ENCODE measurements at regions not wholly inside any gene's neighbourhood (a gene's known extent, or its start where the extent isn't known, plus 50 kb on each side); places are given as distances from the start of the nearest gene placed in this dataset.
A peak's percentile ranks its signal among the peaks of the same experiment; 100 is the strongest.

DNA sequence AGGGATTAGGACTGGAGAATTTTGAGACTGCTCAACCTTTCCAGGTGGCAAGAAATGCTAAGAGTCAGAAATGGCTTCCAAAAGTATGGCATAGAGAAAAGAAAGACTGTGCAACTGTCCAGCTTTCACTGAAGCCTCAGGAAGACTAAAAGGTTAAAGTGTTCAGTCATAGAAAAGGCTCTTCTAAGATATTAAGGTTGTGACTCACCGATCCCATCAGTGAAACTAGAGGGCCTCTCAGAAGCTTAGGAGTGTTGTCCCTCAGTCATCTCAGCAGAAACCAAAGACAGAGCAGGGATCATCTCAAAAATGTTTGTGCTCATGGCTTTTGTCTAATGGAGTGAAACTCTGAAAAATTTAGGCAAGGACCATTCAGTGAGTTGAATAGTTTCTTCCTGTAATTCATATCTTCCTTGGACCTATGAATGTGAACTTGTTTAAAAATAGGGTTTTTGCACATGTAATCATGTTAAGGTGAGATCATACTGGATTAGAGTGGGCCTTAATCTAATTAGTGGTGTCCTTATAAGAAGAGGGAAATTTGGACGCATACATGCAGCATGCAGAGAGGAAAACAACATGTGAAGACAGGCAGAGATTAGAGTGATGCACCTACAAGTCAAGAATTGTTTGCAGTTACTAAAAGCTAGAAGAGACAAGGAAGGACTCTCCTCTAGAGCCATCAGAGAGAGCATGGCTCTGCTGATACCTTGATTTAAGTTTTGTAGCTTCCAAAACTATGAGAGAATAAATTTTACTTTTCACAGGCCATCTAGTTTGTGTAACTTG lies 71.3 kb downstream of the RPE65 start:
- peak; percentile 94 for FAIRE-seq

DNA sequence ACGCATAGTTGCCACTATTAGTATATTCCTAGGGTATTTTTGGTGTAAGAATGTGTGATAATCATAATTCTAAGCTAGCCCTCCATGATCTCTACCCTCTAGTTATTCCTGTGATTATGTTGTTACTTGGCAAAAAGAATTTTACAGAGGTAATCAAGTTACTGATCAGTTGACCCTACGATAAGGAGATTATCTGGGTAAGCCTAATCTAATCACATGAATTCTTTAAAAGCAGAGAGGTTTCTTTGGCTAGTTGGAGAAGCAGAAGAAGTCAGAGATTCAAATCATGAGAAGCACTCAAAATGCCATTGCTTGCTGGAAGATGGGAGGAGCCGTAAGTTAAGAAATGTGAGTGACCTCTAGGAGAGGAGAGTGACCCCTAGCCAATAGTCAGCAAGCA lies 72.7 kb downstream of the RPE65 start:
- FAIRE-seq: peak; percentile 97

GRCh38 chr1:68376441-68376840 lies 73.3 kb downstream of the RPE65 start:
- no peak for FAIRE-seq

DNA sequence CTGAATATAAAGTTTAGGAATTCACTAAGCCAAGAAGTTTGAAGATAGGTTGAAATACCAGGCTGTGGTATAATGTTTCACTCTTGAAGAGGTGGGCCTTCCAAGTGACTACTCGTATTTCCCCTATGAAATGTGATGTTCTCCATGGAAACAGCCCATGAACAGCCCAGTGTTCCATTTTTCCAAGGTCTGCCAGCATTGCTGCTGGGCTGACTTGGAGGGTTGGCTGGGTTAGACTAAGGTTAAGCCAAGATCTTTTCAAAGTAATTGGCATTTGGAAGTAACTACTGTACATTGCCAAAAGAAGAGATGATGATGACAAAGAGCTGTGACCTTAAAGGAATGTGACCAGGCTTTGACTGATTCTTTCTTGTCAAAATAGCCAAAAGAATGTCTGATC lies 73.8 kb downstream of the RPE65 start:
- FAIRE-seq: peak; percentile 97

GRCh38 chr1:68373173-68373572 lies 76.6 kb downstream of the RPE65 start:
- FAIRE-seq: no peak

- no peak for FAIRE-seq
These were observed 77.3 kb downstream of the RPE65 start for GRCh38 chr1:68372487-68372886.

- no peak for FAIRE-seq
These were observed 79.4 kb downstream of the RPE65 start for GRCh38 chr1:68370101-68370915.

DNA sequence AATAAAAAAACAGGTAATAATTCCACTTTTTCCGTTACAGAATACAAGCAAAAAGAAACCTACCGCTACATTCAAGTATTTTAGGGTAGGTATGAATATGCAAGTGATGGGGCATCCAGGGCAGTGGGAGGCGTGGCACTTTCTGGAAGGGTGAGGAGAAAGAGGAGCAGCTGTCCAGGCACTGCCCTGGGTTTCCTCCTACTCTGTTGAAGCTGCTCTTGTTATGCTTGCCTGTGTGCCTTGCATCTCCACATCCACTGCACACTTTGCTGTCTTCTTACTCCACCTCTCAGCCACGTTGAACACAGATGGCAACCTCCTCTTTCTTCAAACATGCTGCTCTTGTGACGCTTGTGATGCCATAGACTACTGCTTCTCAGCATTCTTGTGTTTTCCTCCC lies 83.2 kb downstream of the RPE65 start:
- FAIRE-seq: no peak

DNA sequence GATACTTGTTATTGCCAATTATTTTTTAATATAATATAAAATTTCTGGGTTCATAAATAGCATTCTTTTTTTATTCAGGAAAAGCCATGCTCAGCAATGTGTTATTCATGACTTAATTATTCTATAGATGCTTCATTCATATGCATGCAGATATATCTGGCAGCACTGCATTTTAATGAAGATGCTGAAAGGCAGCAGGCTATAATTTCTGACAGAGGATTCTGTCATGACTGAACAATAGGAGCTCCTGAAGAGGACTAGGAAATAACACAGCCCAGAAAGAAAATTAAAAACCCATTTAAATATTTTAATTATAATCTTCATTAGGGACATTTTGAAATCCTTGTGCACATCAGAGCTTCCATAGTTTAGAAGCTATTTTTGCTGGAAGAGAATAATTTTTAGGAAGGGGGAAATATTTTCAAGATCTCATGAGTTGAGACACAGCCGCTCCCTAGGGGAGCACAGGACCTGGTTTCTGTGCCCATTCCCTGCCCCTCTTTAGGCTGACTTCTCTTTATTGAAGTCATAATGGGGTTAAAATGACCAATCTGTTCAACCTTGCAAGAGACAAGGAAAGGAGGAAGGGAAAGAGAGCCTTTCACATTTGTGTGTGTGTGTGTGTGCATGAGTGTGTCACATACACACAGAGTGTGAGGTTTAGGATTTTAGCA lies 83.9 kb downstream of the RPE65 start:
- FAIRE-seq: no peak

- no peak for FAIRE-seq
These were observed 86.4 kb downstream of the RPE65 start for GRCh38 chr1:68363339-68363738.

DNA sequence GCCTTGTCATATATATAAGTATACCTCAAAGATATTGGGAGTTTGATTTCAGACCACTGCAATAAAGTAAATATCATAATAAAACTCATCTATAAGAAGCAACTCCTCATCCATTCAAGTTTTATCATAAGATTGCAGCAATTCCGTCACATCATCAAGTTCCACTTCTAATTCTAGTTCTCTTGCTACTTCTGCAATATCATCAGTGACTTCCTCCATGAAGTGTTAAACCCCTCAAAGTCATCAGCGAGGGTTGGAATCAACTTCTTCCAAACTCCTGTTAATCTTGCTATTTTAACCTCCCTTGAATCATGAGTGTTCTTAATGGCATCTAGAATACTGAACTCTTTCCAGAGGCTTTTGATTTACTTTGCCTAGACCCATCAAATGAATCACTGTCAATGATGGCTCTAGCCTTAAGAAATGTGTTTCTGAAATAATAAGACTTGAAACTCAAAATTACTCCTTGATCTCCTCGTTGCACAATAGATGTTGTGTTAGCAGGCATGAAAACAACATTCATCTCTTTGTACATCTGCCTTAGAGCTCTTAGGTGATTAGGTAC lies 88.3 kb downstream of the RPE65 start:
- no peak for FAIRE-seq

GRCh38 chr1:68359045-68359444 lies 90.7 kb downstream of the RPE65 start:
- FAIRE-seq: no peak

DNA sequence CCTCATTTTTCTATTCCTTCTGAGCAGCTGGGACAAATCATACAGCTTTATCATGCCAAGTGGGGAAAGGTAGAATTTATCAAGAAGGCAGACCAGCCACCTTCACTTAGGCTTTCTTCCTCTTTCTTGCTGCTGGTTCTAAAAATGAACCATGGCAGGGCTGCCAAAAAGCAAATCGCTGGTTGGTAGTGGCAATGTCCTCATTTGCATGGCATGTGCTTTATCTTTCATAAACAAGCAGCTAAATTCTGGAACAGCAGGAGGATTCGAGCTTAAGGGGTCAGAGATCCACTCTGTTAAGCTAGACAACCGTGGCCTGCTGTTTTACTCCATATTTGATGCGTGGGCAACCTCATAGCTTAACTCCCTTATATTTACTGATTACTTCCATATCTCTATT lies 91.3 kb downstream of the RPE65 start:
- FAIRE-seq: no peak

GRCh38 chr1:68355614-68356013 lies 94.1 kb downstream of the RPE65 start:
- no peak for FAIRE-seq

DNA sequence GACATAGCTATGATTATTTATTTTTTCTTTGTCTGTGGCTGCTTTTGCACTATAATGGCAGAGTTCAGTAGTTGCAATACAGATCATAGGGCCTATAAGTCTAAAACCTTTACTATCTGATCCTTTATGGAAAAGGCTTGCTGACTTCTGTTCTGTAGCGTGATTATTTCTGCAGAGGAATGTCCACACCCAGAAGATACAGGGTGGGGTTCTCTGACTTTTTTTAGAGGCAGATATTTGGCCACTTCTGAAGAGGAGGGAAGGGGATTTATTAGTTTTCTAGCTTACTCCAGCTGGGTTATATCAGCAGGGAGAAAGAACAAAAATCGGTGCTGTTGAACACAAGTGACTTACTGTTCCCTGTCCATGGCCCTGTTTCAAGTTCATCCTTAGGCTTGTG lies 97.6 kb downstream of the RPE65 start:
- FAIRE-seq: no peak

GRCh38 chr1:68347415-68347814 lies 102.3 kb downstream of the RPE65 start:
- FAIRE-seq: no peak

GRCh38 chr1:68346188-68346808 lies 103.5 kb downstream of the RPE65 start:
- FAIRE-seq: peak; percentile 94

GRCh38 chr1:68344208-68344607 lies 105.5 kb downstream of the RPE65 start:
- FAIRE-seq: no peak

- FAIRE-seq: no peak
These were observed 108.6 kb upstream of the WLS start for GRCh38 chr1:68340951-68341350.

DNA sequence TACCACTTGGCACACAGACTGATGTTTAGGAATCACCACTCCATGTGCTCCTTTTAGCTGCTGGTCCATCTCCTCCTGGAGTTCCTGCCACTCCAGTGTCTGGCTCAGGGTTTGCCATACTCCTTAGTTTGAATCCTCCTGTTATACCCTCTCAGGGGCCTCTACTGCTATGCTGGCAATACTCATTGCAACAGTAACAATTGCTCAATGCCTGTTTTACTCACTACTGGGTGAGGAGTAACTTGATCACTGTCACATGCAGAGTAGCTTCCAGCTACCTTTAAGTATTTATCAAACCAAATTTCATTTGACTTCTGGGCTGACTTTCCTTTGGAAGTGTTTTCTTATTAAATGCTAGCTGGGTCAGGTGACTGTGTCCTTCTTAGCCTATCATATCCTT lies 107.2 kb upstream of the WLS start:
- FAIRE-seq: no peak

DNA sequence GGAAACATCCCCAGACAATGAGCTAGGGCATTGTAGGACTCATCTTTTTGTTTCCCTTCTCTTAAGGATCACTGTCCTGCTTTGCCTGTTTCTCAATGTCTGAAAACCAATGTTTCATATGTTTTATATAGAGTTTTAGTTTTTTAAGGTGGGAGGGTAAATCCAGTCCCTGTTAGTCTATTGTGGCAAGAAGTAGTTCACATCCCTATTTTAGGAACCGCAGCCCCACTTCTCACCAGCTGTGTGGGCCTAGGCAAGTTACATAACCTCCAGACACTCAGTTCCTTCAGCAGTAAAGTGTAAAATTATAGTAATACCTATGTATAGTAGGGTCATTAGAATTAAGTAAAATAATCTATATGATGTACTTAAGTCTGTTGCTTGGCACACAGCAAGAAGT lies 105.8 kb upstream of the WLS start:
- FAIRE-seq: no peak

DNA sequence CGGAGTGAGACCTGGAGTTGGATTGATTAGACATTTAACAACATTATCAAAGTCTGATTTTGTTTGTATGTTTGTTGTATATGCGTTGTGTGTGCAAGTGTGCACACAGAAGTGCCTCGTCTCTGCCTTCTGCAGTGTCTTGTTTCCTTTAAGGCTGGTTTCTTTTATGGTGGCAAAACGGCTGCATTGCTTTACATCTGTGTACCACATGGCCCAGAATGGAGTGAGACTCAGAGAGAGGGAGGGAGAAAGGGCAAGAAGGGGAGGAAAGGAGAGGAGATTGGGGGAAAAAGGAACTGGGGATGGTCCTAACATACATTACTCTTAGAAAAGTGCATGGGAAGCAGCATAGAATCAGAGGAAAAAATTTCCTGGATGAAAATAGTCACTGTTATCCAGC lies 99.7 kb upstream of the WLS start:
- no peak for FAIRE-seq

All from G401.6 (cell line).